GM23248 (cell line): ENCODE measurements at regions not wholly inside any gene's neighbourhood (a gene's known extent, or its start where the extent isn't known, plus 50 kb on each side); places are given as distances from the start of the nearest gene placed in this dataset.

Experiments
- DNase-seq: peaks from one replicate; pipeline ENCODE4 v3.0.0-alpha.2; 2015
- H2AFZ ChIP-seq: fragments of 200-600 bp; sonication (generic); 2 replicates; pipeline ENCODE4 v1.6.1; 2016; ENCODE audit warnings: antibody characterized with exemption
- H3F3A ChIP-seq: fragments of 200-600 bp; sonication (generic); 2 replicates; pipeline ENCODE4 v1.6.1; 2016; ENCODE audit warnings: mild to moderate bottlenecking, antibody characterized with exemption, mixed run types; ENCODE audit not compliant: insufficient read depth
- H3K27ac ChIP-seq: fragments of 200-600 bp; sonication (generic); 2 replicates; pipeline ENCODE4 v1.5.1; 2016; ENCODE audit warnings: mild to moderate bottlenecking
- H3K27me3 ChIP-seq: fragments of 200-600 bp; sonication (generic); replicated peaks from 2 replicates; pipeline ENCODE4 v1.6.1; 2016; ENCODE audit warnings: mild to moderate bottlenecking; ENCODE audit not compliant: insufficient read depth
- H3K36me3 ChIP-seq: fragments of 200-600 bp; sonication (generic); 2 replicates; pipeline ENCODE4 v1.6.1; 2016; ENCODE audit warnings: low read depth, mild to moderate bottlenecking
- H3K4me1 ChIP-seq: fragments of 200-600 bp; sonication (generic); 2 replicates; pipeline ENCODE4 v1.6.1; 2016; ENCODE audit warnings: mild to moderate bottlenecking; ENCODE audit not compliant: insufficient read depth
- H3K4me2 ChIP-seq: fragments of 200-600 bp; sonication (generic); one replicate; pipeline ENCODE4 v1.6.1; 2016; ENCODE audit warnings: mild to moderate bottlenecking; ENCODE audit not compliant: unreplicated experiment
- H3K4me3 ChIP-seq: fragments of 200-600 bp; sonication (generic); 2 replicates; pipeline ENCODE4 v1.5.1; 2016; ENCODE audit warnings: mild to moderate bottlenecking
- H3K79me2 ChIP-seq: fragments of 200-600 bp; sonication (generic); 2 replicates; pipeline ENCODE4 v1.6.1; 2016; ENCODE audit warnings: mild to moderate bottlenecking; ENCODE audit not compliant: insufficient read depth
- H3K9ac ChIP-seq: fragments of 200-600 bp; sonication (generic); 2 replicates; pipeline ENCODE4 v1.6.1; 2016; ENCODE audit warnings: mild to moderate bottlenecking
- H3K9me2 ChIP-seq: fragments of 200-600 bp; sonication (generic); 2 replicates; pipeline ENCODE4 v1.6.1; 2016; ENCODE audit warnings: mixed run types, mild to moderate bottlenecking, moderate library complexity; ENCODE audit not compliant: insufficient read depth
- H3K9me3 ChIP-seq: fragments of 200-600 bp; sonication (generic); one replicate; pipeline ENCODE4 v1.6.1; 2017; ENCODE audit warnings: low read depth
- H4K20me1 ChIP-seq: fragments of 200-600 bp; sonication (generic); 2 replicates; pipeline ENCODE4 v1.6.0; 2016; ENCODE audit not compliant: insufficient read depth
- EZH2 ChIP-seq: fragments of 200-600 bp; sonication (generic); IDR thresholded peaks from 2 replicates; pipeline ENCODE4 v1.6.1; 2018; ENCODE audit warnings: antibody characterized with exemption, mild to moderate bottlenecking; ENCODE audit not compliant: insufficient read depth, poor library complexity, severe bottlenecking
- EZH2phosphoT487 ChIP-seq: fragments of 200-600 bp; sonication (generic); IDR thresholded peaks from 2 replicates; pipeline ENCODE4 v1.6.1; 2018; ENCODE audit warnings: antibody characterized with exemption, moderate library complexity, mild to moderate bottlenecking, low read depth; ENCODE audit not compliant: insufficient read depth
- whole genome bisulfite sequencing, 2 experiments: methylation state at CpG; one replicate each; pipeline ENCODE4 v1.1.6; 2015 to 2017; ENCODE audit warnings: low lambda C conversion rate in 2 of 2, low coverage in 1 of 2; ENCODE audit errors: missing lambda C conversion rate in 2 of 2; 5-methylcytosine and 5-hydroxymethylcytosine counted together
- in situ Hi-C: fragments of 300-500 bp; cut with MboI; formaldehyde crosslinking; loops from 2 replicates; pipeline ENCODE4 v1.15.0; 2020

DNA sequence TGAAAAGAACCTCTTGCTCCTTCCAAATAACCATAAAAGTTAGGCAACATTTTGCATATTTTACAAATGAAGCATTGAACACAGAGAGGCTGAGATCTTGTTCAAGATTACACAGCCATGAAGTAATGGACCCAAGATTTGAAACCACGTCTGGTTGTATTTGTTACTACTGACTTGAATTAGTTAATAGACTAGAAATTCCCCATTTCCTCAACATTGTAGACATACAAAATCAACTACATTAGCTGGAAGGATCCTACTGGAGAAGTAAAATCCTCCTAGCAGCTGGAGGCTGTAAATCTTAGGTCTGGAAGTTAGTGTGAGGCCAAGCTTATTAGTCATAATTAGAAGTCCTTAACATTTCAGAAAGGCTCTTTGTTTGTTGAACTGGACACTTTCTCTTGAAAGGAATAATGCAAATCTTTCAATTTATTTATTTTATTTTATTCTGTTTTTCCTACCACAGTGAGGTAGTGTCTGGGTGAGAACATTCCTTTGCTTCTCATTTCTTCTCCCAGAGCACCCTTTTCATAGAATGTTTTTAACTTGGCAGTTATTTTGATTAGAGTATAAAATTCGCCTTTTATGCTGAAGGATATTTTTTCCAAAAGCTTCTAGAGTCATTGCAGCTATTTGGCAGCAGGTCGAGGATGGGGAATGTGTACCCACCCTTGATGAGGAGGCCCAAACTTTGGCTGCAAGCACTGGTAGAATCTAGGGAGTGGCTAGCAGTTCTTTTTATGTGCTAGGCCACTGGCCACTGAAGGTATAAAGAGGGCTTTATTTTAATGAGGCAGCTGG lies 62.0 kb upstream of the CLNK start:
- in situ Hi-C loops: no loop called here
- H3K27ac ChIP-seq: no peak overlapping the region
- H3K9me3 ChIP-seq: no peaks in the 10 kb centered on the region
- H3K4me2 ChIP-seq: no peak overlapping the region
- H3K27me3 ChIP-seq: no peaks in the 10 kb centered on the region
- no peak overlapping the region for H3K9ac ChIP-seq
- no peaks in the 10 kb centered on the region for H4K20me1 ChIP-seq
- TF ChIP-seq EZH2phosphoT487 (no peak), EZH2 (no peak)
- H3K4me1 ChIP-seq: peaks cover 11% of the 10 kb centered on the region
- DNase-seq: peak; percentile 39
- no peaks in the 10 kb centered on the region for H3K36me3 ChIP-seq
- H2AFZ ChIP-seq: no peak overlapping the region
- H3F3A ChIP-seq: no peaks in the 10 kb centered on the region
- WGBS, 2 experiments: 2 to 8% methylated on average over 3 of the region's 3 CpGs
- no peak overlapping the region for H3K4me3 ChIP-seq
- H3K79me2 ChIP-seq: no peaks in the 10 kb centered on the region
- no peaks in the 10 kb centered on the region for H3K9me2 ChIP-seq

DNA sequence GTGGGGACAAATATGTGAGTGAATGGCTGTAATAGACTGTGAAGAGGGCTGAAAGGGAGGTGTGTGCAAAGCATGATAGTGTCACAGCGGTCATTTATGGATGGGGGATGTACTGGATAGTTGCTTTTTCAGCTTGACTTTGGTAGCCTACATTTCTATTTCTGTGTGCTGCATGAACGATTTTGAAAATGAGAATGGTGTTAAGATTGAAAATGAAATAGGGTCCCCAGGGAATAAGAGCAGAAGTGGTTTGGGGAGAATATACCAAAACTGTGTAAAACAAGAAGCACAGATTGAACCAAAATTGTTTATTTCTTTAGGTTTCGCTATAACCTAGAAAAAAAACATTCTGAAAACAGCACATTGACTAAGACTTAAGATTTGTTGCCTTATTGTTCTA lies 58.8 kb upstream of the CLNK start:
- H3F3A ChIP-seq: no peaks in the 10 kb centered on the region
- H3K36me3 ChIP-seq: no peaks in the 10 kb centered on the region
- no peak overlapping the region for H3K27ac ChIP-seq
- H3K4me2 ChIP-seq: no peak overlapping the region
- no peaks in the 10 kb centered on the region for H3K9me3 ChIP-seq
- in situ Hi-C loops: no loop called here
- DNase-seq: no peak
- 39 to 48% methylated on average over 3 of the region's 3 CpGs for WGBS, 2 experiments
- no peak for TF ChIP-seq EZH2
- TF ChIP-seq EZH2phosphoT487: no peak
- H3K9ac ChIP-seq: no peak overlapping the region
- no peaks in the 10 kb centered on the region for H3K9me2 ChIP-seq
- H3K4me1 ChIP-seq: peaks cover 5% of the 10 kb centered on the region
- H3K79me2 ChIP-seq: no peaks in the 10 kb centered on the region
- H3K27me3 ChIP-seq: no peaks in the 10 kb centered on the region
- H3K4me3 ChIP-seq: no peak overlapping the region
- H2AFZ ChIP-seq: no peak overlapping the region
- H4K20me1 ChIP-seq: no peaks in the 10 kb centered on the region

DNA sequence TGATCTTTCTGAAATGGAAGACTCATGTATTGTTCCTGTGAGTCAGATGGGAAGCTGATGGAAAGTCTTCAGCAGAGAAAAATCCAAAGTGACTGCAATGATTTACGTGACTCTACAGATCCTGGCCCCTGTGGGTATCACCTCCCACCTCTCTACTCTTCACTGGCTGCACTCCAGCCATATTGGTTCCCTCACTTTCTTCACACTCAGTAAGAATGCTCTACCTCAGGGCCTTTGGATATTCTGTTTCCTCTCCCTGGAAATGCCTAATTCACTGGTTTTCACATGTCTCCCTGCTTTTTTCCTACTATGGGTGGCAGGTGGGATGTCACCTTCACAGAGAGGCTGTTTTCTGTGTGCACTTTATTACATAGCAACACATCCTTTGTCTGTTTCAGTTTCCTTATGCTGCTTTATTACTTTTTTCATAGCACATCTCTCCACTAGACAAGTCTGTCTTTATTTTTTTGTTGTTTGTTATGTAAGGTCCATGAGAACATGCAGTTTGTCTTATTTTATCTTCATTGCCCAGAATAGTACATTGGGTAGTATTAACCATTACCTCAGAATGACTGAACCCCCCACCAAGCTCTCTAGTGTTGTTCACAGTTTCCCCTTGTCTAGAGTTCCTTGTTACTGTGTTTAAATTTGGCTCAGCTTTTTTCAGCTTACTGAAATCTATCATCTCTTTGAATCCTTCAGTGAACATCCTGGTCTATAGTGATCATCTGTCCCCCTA lies 57.6 kb upstream of the CLNK start:
- Histone ChIP-seq H3K4me2 (no peak overlapping the region), H3F3A (no peaks in the 10 kb centered on the region), H3K27me3 (no peaks in the 10 kb centered on the region), H3K4me3 (no peak overlapping the region), H3K9me2 (no peaks in the 10 kb centered on the region), H3K4me1 (peaks cover 5% of the 10 kb centered on the region), H2AFZ (no peak overlapping the region), H4K20me1 (no peaks in the 10 kb centered on the region), H3K9ac (no peak overlapping the region), H3K27ac (no peak overlapping the region), H3K79me2 (no peaks in the 10 kb centered on the region), H3K9me3 (no peaks in the 10 kb centered on the region), H3K36me3 (no peaks in the 10 kb centered on the region)
- DNase-seq: no peak
- in situ Hi-C loops: no loop called here
- TF ChIP-seq EZH2phosphoT487: no peak
- no peak for TF ChIP-seq EZH2
- 47 to 53% methylated on average over 1 of the region's 1 CpG for WGBS, 2 experiments

DNA sequence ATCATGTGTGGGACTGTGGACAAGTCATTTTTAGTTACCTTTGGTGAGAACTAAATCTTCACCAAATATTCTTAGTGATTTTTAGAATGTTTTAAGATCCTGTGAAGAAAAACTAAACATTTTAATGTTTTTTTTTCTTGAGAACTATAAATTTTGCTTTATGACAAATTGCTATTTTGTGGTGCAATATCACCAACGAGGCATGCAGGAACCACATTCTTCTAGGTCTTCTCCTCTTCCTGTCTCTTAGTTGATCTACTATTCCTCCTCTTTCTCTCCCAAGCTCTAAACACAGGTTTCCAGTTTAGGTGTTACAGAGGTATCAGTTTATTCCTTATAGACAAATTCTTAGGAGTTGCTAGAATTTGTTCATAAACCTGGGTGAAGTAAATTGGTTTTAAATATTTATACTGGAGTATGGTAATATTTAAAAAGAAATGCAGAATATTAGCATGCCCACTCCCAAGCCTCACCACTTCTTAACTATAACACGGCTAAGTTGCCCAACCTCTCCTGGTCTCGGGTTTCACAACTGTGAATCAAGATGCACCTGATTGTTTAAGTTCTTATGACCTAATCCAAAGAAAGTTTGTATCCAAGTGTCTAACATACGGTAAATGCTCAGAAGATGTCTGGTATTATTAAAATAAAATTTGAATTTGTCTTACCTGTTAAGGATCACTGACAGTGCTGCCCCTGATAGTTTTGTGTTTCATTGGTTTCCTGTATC lies 56.5 kb upstream of the CLNK start:
- DNase-seq: no peak

More for the DNA sequence above, 56.5 kb upstream of the CLNK start:
- Histone ChIP-seq H3K27me3 (no peaks in the 10 kb centered on the region), H3K4me1 (no peaks in the 10 kb centered on the region; the same call in 1 of the 2 replicates), H3K79me2 (no peaks in the 10 kb centered on the region), H2AFZ (no peak overlapping the region), H3K9me2 (no peaks in the 10 kb centered on the region), H3F3A (no peaks in the 10 kb centered on the region), H4K20me1 (no peaks in the 10 kb centered on the region), H3K9me3 (no peaks in the 10 kb centered on the region), H3K27ac (no peak overlapping the region), H3K9ac (no peak overlapping the region), H3K4me3 (no peak overlapping the region), H3K36me3 (no peaks in the 10 kb centered on the region), H3K4me2 (no peak overlapping the region)
- no peak for TF ChIP-seq EZH2phosphoT487
- TF ChIP-seq EZH2: no peak
- in situ Hi-C loops: no loop called here
- 45 to 52% methylated on average over 4 of the region's 4 CpGs for WGBS, 2 experiments
